Liver (tissue), 6 donors: ENCODE measurements at regions not wholly inside any gene's neighbourhood (a gene's known extent, or its start where the extent isn't known, plus 50 kb on each side); places are given as distances from the start of the nearest gene placed in this dataset.
A peak's percentile ranks its signal among the peaks of the same experiment; 100 is the strongest.
"Not testable (repeated sequence)": the region's sequence is repeated elsewhere in the genome, so short reads cannot be mapped to it uniquely, and the experiment has no call there.

ENCODE experiments used
- DNase-seq: peaks from one replicate; pipeline ENCODE4 v3.0.0-alpha.2; 2017; ENCODE audit warnings: low spot score
- H3K27ac ChIP-seq, 2 donors: one replicate each; pipeline ENCODE4 v1.7.0; 2013; ENCODE audit warnings: inconsistent platforms in 2 of 2, low read length in 2 of 2, control low read depth in 1 of 2, low read depth in 1 of 2, mild to moderate bottlenecking in 1 of 2
- H3K27me3 ChIP-seq, 4 donors: one replicate each; pipeline versions ENCODE4 v1.6.1 to v1.7.0; 2013; ENCODE audit warnings: low read length in 3 of 4, inconsistent platforms in 1 of 4, mild to moderate bottlenecking in 1 of 4, moderate library complexity in 1 of 4; ENCODE audit not compliant: control insufficient read depth in 4 of 4, insufficient read depth in 4 of 4
- H3K36me3 ChIP-seq, 4 donors: one replicate each; pipeline versions ENCODE4 v1.6.1 to v1.7.0; 2013; ENCODE audit warnings: low read length in 3 of 4, mild to moderate bottlenecking in 3 of 4, low read depth in 1 of 4, moderate library complexity in 1 of 4; ENCODE audit not compliant: control insufficient read depth in 4 of 4, insufficient read depth in 3 of 4
- H3K4me1 ChIP-seq, 4 donors: one replicate each; pipeline versions ENCODE4 v1.6.1 to v1.7.0; 2013; ENCODE audit warnings: low read length in 3 of 4, mild to moderate bottlenecking in 3 of 4, moderate library complexity in 1 of 4; ENCODE audit not compliant: control insufficient read depth in 4 of 4, insufficient read depth in 4 of 4
- H3K4me3 ChIP-seq, 3 donors: one replicate each; pipeline versions ENCODE4 v1.6.1 to v1.7.0; 2013; ENCODE audit warnings: low read length in 3 of 3, control low read depth in 1 of 3, low read depth in 1 of 3, mild to moderate bottlenecking in 1 of 3
- H3K9ac ChIP-seq, 2 donors: one replicate each; pipeline ENCODE4 v1.7.0; 2013; ENCODE audit warnings: low read length in 2 of 2, mild to moderate bottlenecking in 2 of 2, moderate library complexity in 2 of 2, control low read depth in 1 of 2, low read depth in 1 of 2
- H3K9me3 ChIP-seq, 4 donors: one replicate each; pipeline versions ENCODE4 v1.6.1 to v1.7.0; 2013; ENCODE audit warnings: low read length in 3 of 4; ENCODE audit not compliant: control insufficient read depth in 4 of 4
- WGBS: extraction: QIAGEN DNeasy Blood & Tissue Kit; methylation state at CpG from one replicate; pipeline ENCODE4 v1.1.7; 2013; 5-methylcytosine and 5-hydroxymethylcytosine counted together
- donor health status: healthy.
- donor health status: healthy.
- donor health status: healthy.

- not testable (repeated sequence) for H3K4me1 ChIP-seq, DNase-seq, H3K9me3 ChIP-seq
These were observed 54.3 kb downstream of the RNU1-4 start for GRCh38 chr1:16794609-16795008.

GRCh38 chr1:16795119-16795518 lies 54.8 kb downstream of the RNU1-4 start:
- H3K27me3 ChIP-seq, H3K9ac ChIP-seq, H3K27ac ChIP-seq, H3K36me3 ChIP-seq, H3K9me3 ChIP-seq, DNase-seq, H3K4me1 ChIP-seq, H3K4me3 ChIP-seq: not testable (repeated sequence)
- 87% methylated on average over 7 of the region's 7 CpGs for WGBS

More at GRCh38 chr1:16794609-16795008, 54.3 kb downstream of the RNU1-4 start:
- H3K27ac ChIP-seq, H3K9ac ChIP-seq, H3K4me3 ChIP-seq, H3K36me3 ChIP-seq, H3K27me3 ChIP-seq: not testable (repeated sequence)
- 95% methylated on average over 6 of the region's 6 CpGs for WGBS

- not testable (repeated sequence) for H3K36me3 ChIP-seq, H3K27me3 ChIP-seq, H3K27ac ChIP-seq, H3K4me3 ChIP-seq, H3K9me3 ChIP-seq, DNase-seq, H3K4me1 ChIP-seq, H3K9ac ChIP-seq
- 77% methylated on average over 8 of the region's 8 CpGs for WGBS
These were observed 55.9 kb downstream of the RNU1-4 start for GRCh38 chr1:16796179-16796578.

- not testable (repeated sequence) for H3K9ac ChIP-seq, H3K27ac ChIP-seq, H3K4me1 ChIP-seq, H3K9me3 ChIP-seq, H3K27me3 ChIP-seq, H3K36me3 ChIP-seq, H3K4me3 ChIP-seq
- WGBS, result 86% methylated on average over 9 of the region's 9 CpGs
- peak; percentile 33 for DNase-seq
These were observed 56.3 kb downstream of the RNU1-4 start for GRCh38 chr1:16796625-16797046.

- H3K9ac ChIP-seq, DNase-seq, H3K27ac ChIP-seq, H3K27me3 ChIP-seq, H3K4me1 ChIP-seq, H3K36me3 ChIP-seq, H3K4me3 ChIP-seq, H3K9me3 ChIP-seq: not testable (repeated sequence)
- WGBS, result 83% methylated on average over 4 of the region's 4 CpGs
These were observed 56.7 kb downstream of the RNU1-4 start for GRCh38 chr1:16797065-16797464.

- not testable (repeated sequence) for H3K36me3 ChIP-seq, DNase-seq, H3K27me3 ChIP-seq, H3K4me3 ChIP-seq, H3K9me3 ChIP-seq, H3K9ac ChIP-seq, H3K27ac ChIP-seq, H3K4me1 ChIP-seq
- WGBS, result 87% methylated on average over 2 of the region's 2 CpGs
These were observed 57.7 kb downstream of the RNU1-4 start for GRCh38 chr1:16798050-16798449.
